ENCODE measurements at regions not wholly inside any gene's neighbourhood (a gene's known extent, or its start where the extent isn't known, plus 50 kb on each side); places are given as distances from the start of the nearest gene placed in this dataset.

DNA sequence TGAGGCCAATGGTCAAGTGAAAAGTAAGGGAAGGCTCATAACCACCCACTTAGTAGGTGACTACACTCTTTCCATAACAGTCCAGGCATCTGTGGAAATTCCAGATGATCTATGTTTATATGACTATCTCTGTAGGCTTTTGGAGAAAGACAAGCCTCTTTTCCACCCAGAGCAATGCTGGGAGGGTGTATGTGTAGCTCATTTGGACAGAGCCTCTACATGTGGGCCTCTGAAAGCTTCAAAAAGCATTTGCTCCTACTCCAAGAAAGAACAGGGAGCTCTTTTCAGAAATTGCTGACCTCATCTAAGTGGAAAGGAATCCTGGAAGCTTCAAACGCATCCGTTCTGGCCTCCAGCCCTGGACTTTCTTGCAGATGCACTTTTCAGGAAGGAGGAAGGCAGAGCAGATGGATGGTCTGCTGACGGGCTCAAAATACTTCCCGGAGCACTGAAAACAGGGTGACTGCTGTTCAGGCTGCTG, 308.7 kb downstream of the LRATD1 start:
- DNase-seq: no peak
- ATAC-seq: no peak
- Mint-ChIP-seq H3K4me3 (no peak overlapping the region), H3K36me3 (peaks cover 0 to 8% (median 0%) of the 10 kb centered on the region in 3 donors), H3K4me1 (peaks cover 0 to 3% (median 0%) of the 10 kb centered on the region in 4 donors), H3K27me3 (peaks cover 5 to 30% (median 17%) of the 10 kb centered on the region in 5 donors), H3K27ac (no peak overlapping the region), H3K9me3 (peaks cover 5 to 28% (median 15%) of the 10 kb centered on the region in 9 donors)
- POLR2A ChIA-PET: no interaction called here

DNA sequence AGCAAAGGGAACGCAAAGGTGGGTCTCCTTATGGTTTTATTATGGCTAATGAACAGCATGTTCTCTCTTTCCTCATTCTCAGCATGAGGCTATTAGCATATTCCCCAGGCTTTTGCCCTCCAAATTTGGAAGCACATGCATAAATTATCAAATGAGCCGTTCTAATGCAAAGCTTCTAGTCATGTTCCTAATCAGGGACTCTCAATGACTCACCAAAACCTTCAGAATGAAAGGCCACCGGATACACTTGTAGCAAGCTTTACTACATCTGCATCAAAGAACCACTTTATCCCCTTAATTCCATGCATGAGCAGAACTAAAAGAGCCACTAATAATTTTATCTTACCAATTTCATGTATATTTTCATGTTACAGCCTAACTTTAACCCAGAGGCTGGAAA, 310.5 kb downstream of the LRATD1 start:
- Mint-ChIP-seq H3K27me3 (peaks cover 4 to 21% (median 10%) of the 10 kb centered on the region in 5 donors), H3K9me3 (peaks cover 4 to 25% (median 13%) of the 10 kb centered on the region in 9 donors), H3K27ac (no peak overlapping the region), H3K4me1 (peaks cover 0 to 3% (median 0%) of the 10 kb centered on the region in 4 donors), H3K36me3 (peaks cover 0 to 5% (median 0%) of the 10 kb centered on the region in 3 donors), H3K4me3 (no peak overlapping the region)
- ATAC-seq (no peak), DNase-seq (no peak)
- POLR2A ChIA-PET: no interaction called here

- no peak overlapping the region for H3K4me3 Mint-ChIP-seq
- DNase-seq (no peak), ATAC-seq (no peak)
- peaks cover 0 to 5% (median 0%) of the 10 kb centered on the region in 3 donors for H3K36me3 Mint-ChIP-seq
- no peak overlapping the region for H3K27ac Mint-ChIP-seq
- peaks cover 4 to 21% (median 11%) of the 10 kb centered on the region in 9 donors for H3K9me3 Mint-ChIP-seq
- H3K27me3 Mint-ChIP-seq: peaks cover 4 to 21% (median 10%) of the 10 kb centered on the region in 5 donors
- POLR2A ChIA-PET: no interaction called here
- H3K4me1 Mint-ChIP-seq: peaks cover 0 to 3% (median 0%) of the 10 kb centered on the region in 4 donors
These were observed 312.2 kb downstream of the LRATD1 start for GRCh38 chr2:14944562-14945346.

GRCh38 chr2:14951569-14952285, 319.2 kb downstream of the LRATD1 start:
- Mint-ChIP-seq H3K4me1 (no peaks in the 10 kb centered on the region), H3K27ac (no peak overlapping the region), H3K9me3 (peaks cover 0 to 9% (median 0%) of the 10 kb centered on the region in 9 donors), H3K27me3 (peaks cover 0 to 14% (median 5%) of the 10 kb centered on the region in 5 donors), H3K4me3 (no peak overlapping the region), H3K36me3 (peaks cover 0 to 8% (median 0%) of the 10 kb centered on the region in 3 donors)
- POLR2A ChIA-PET: no interaction called here
- DNase-seq (no peak), ATAC-seq (no peak)

- ATAC-seq (no peak), DNase-seq (no peak)
- Mint-ChIP-seq H3K4me1 (no peaks in the 10 kb centered on the region), H3K9me3 (peaks cover 0 to 10% (median 0%) of the 10 kb centered on the region in 9 donors), H3K36me3 (peaks cover 0 to 8% (median 0%) of the 10 kb centered on the region in 3 donors), H3K27me3 (peaks cover 0 to 14% (median 5%) of the 10 kb centered on the region in 5 donors), H3K4me3 (no peak overlapping the region), H3K27ac (no peak overlapping the region)
- POLR2A ChIA-PET: no interaction called here
These were observed 320.0 kb downstream of the LRATD1 start for GRCh38 chr2:14952400-14952963.

GRCh38 chr2:14960686-14961324, 328.3 kb downstream of the LRATD1 start:
- POLR2A ChIA-PET: no interaction called here
- DNase-seq: no peak
- peaks cover 0 to 8% (median 0%) of the 10 kb centered on the region in 3 donors for H3K36me3 Mint-ChIP-seq
- no peaks in the 10 kb centered on the region for H3K4me1 Mint-ChIP-seq
- H3K27ac Mint-ChIP-seq: no peak overlapping the region
- H3K27me3 Mint-ChIP-seq: peaks cover 0 to 12% (median 7%) of the 10 kb centered on the region in 5 donors
- no peak overlapping the region for H3K4me3 Mint-ChIP-seq
- peaks cover 0 to 7% (median 0%) of the 10 kb centered on the region in 9 donors for H3K9me3 Mint-ChIP-seq
- no peak for ATAC-seq

DNA sequence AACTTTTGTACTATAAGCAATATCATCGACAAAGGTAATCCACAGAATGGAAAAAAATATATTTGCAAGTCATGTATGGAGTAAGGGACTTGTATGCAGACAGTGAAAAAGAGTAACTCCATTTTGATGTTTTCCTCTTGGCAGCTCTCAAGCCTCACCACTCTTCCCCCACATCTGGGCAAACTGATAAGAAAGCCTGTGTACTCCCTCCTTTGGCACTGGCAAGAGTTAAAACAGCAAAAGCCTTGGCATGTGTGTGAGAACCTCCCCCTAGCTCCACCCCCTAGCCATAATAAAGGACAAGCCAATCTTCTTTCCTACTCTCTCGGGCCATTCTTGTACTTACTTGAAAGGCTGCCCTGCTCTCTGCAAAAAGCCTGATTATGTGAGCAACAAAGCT, 335.2 kb downstream of the LRATD1 start:
- POLR2A ChIA-PET: no interaction called here
- H3K4me1 Mint-ChIP-seq: no peaks in the 10 kb centered on the region
- peaks cover 0 to 4% (median 0%) of the 10 kb centered on the region in 5 donors for H3K27me3 Mint-ChIP-seq
- H3K9me3 Mint-ChIP-seq: peaks cover 0 to 7% (median 2%) of the 10 kb centered on the region in 9 donors
- no peak overlapping the region for H3K27ac Mint-ChIP-seq
- ATAC-seq: no peak
- no peak overlapping the region for H3K4me3 Mint-ChIP-seq
- no peaks in the 10 kb centered on the region for H3K36me3 Mint-ChIP-seq
- DNase-seq: no peak

- POLR2A ChIA-PET: interaction anchor here (0.7 kb wide), 1 partner anchor 994 kb away, joined by 3 read pairs; no protein-coding TSS in a partner anchor
- H3K9me3 Mint-ChIP-seq: peaks cover 0 to 7% (median 0%) of the 10 kb centered on the region in 9 donors
- no peak for DNase-seq
- no peak for ATAC-seq
- no peak overlapping the region for H3K27ac Mint-ChIP-seq
- H3K4me3 Mint-ChIP-seq: no peak overlapping the region
- peaks cover 0 to 5% (median 2%) of the 10 kb centered on the region in 5 donors for H3K27me3 Mint-ChIP-seq
- H3K4me1 Mint-ChIP-seq: no peaks in the 10 kb centered on the region
- no peaks in the 10 kb centered on the region for H3K36me3 Mint-ChIP-seq
These were observed 342.9 kb downstream of the LRATD1 start for GRCh38 chr2:14975381-14975780.

- H3K4me1 Mint-ChIP-seq: no peaks in the 10 kb centered on the region
- no peak overlapping the region for H3K4me3 Mint-ChIP-seq
- ATAC-seq (no peak), DNase-seq (no peak)
- peaks cover 0 to 6% (median 3%) of the 10 kb centered on the region in 5 donors for H3K27me3 Mint-ChIP-seq
- H3K9me3 Mint-ChIP-seq: peaks cover 0 to under 1% (median 0%) of the 10 kb centered on the region in 9 donors
- POLR2A ChIA-PET: no interaction called here
- no peak overlapping the region for H3K27ac Mint-ChIP-seq
- H3K36me3 Mint-ChIP-seq: no peaks in the 10 kb centered on the region
These were observed 344.5 kb downstream of the LRATD1 start for GRCh38 chr2:14977021-14977420.

DNA sequence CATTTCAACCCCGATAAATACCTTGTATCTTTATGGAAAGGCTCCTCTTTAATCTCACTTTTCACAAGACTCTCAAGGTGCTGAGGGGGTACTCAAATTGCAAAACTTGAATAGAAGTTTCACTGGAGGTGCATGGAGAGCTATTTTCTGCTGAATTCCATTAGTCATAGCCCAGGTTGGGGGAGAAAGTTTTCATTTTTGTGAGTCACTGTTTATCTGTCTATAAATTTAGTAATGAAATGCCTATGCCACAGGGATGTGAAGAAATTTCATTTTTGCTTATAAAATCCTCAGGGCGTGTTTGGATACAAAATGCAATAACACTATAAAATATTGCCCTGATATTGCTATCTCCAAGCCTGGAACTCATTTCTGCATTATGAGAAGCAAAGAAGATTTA, 346.3 kb downstream of the LRATD1 start:
- H3K27me3 Mint-ChIP-seq: peaks cover 0 to 11% (median 6%) of the 10 kb centered on the region in 5 donors
- H3K9me3 Mint-ChIP-seq: no peaks in the 10 kb centered on the region
- no peaks in the 10 kb centered on the region for H3K4me1 Mint-ChIP-seq
- H3K36me3 Mint-ChIP-seq: no peaks in the 10 kb centered on the region
- DNase-seq (no peak), ATAC-seq (no peak)
- POLR2A ChIA-PET: no interaction called here
- no peak overlapping the region for H3K4me3 Mint-ChIP-seq
- H3K27ac Mint-ChIP-seq: no peak overlapping the region

- H3K27ac Mint-ChIP-seq: no peak overlapping the region
- POLR2A ChIA-PET: no interaction called here
- ATAC-seq (no peak), DNase-seq (no peak)
- no peaks in the 10 kb centered on the region for H3K4me1 Mint-ChIP-seq
- no peak overlapping the region for H3K4me3 Mint-ChIP-seq
- no peaks in the 10 kb centered on the region for H3K9me3 Mint-ChIP-seq
- peaks cover 6 to 16% (median 11%) of the 10 kb centered on the region in 5 donors for H3K27me3 Mint-ChIP-seq
- H3K36me3 Mint-ChIP-seq: no peaks in the 10 kb centered on the region
These were observed 350.3 kb downstream of the LRATD1 start for GRCh38 chr2:14982790-14983189.

DNA sequence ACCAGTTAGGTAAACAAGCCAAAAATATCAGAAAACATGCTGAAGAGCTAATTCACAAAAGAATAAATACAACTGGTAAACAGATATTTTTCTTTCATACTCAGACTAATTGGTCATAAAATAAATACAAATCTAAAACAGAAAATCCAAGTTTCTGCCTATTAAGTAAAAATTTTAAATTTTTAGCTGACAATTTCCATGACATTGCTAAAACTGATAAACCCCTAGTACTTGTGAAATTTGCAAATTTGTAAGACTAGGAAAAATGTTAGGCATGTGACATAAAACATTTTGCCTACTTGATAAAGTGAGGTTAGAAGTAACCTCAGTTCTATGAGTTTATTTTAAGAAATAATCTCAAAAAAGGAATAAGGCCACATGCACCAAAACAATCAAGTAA, 356.1 kb downstream of the LRATD1 start:
- POLR2A ChIA-PET: no interaction called here
- no peak for ATAC-seq
- H3K4me1 Mint-ChIP-seq: no peaks in the 10 kb centered on the region
- H3K9me3 Mint-ChIP-seq: no peaks in the 10 kb centered on the region
- H3K36me3 Mint-ChIP-seq: no peaks in the 10 kb centered on the region
- DNase-seq: no peak
- H3K4me3 Mint-ChIP-seq: no peak overlapping the region
- peaks cover 0 to 12% (median 5%) of the 10 kb centered on the region in 5 donors for H3K27me3 Mint-ChIP-seq
- H3K27ac Mint-ChIP-seq: no peak overlapping the region
